GM21576 (cell line): ENCODE measurements at regions not wholly inside any gene's neighbourhood (a gene's known extent, or its start where the extent isn't known, plus 50 kb on each side); places are given as distances from the start of the nearest gene placed in this dataset.

Experiments used
- ATAC-seq: cut with Tn5 transposase; IDR thresholded peaks from one replicate; pipeline ENCODE4 v1.9.1; 2021; ENCODE audit warnings: mild to moderate bottlenecking, moderate library complexity; ENCODE audit not compliant: unreplicated experiment

- ATAC-seq = no peak
Measured at GRCh38 chr18:67705748-67706147, 189.2 kb upstream of the DSEL start.

- ATAC-seq = no peak
Measured at GRCh38 chr18:67695684-67696083, 179.2 kb upstream of the DSEL start.

GRCh38 chr18:67694787-67695186, 178.3 kb upstream of the DSEL start:
- ATAC-seq = no peak

- no peak for ATAC-seq
Measured at GRCh38 chr18:67692811-67693210, 176.3 kb upstream of the DSEL start.

GRCh38 chr18:67682516-67682915, 166.0 kb upstream of the DSEL start:
- ATAC-seq = no peak

- ATAC-seq = no peak
Measured at GRCh38 chr18:67677489-67677888, 161.0 kb upstream of the DSEL start.

- ATAC-seq = no peak
Measured at GRCh38 chr18:67672716-67673115, 156.2 kb upstream of the DSEL start.

GRCh38 chr18:67672155-67672554, 155.6 kb upstream of the DSEL start:
- ATAC-seq = no peak

- ATAC-seq = no peak
Measured at GRCh38 chr18:67670024-67670543, 153.6 kb upstream of the DSEL start.

- no peak for ATAC-seq
Measured at GRCh38 chr18:67665266-67665665, 148.7 kb upstream of the DSEL start.

GRCh38 chr18:67662996-67663395, 146.5 kb upstream of the DSEL start:
- ATAC-seq = no peak

- no peak for ATAC-seq
Measured at GRCh38 chr18:67661555-67661954, 145.0 kb upstream of the DSEL start.

GRCh38 chr18:67654101-67654500, 137.6 kb upstream of the DSEL start:
- no peak for ATAC-seq

- ATAC-seq = no peak
Measured at GRCh38 chr18:67652288-67652687, 135.8 kb upstream of the DSEL start.

GRCh38 chr18:67651438-67651837, 134.9 kb upstream of the DSEL start:
- ATAC-seq = no peak

GRCh38 chr18:67650686-67651385, 134.3 kb upstream of the DSEL start:
- no peak for ATAC-seq

- ATAC-seq = no peak
Measured at GRCh38 chr18:67646890-67647289, 130.4 kb upstream of the DSEL start.

GRCh38 chr18:67644226-67644625, 127.7 kb upstream of the DSEL start:
- no peak for ATAC-seq

- no peak for ATAC-seq
Measured at GRCh38 chr18:67639872-67640271, 123.4 kb upstream of the DSEL start.

GRCh38 chr18:67636597-67637385, 120.3 kb upstream of the DSEL start:
- no peak for ATAC-seq

- ATAC-seq = no peak
Measured at GRCh38 chr18:67634631-67635338, 118.3 kb upstream of the DSEL start.

GRCh38 chr18:67633939-67634338, 117.4 kb upstream of the DSEL start:
- ATAC-seq = no peak
